H1 (cell line): ENCODE measurements at regions not wholly inside any gene's neighbourhood (a gene's known extent, or its start where the extent isn't known, plus 50 kb on each side); places are given as distances from the start of the nearest gene placed in this dataset.

Source experiments
- CTCF ChIA-PET: fragments of 300-600 bp; sonication (Branson Sonifier 250); formaldehyde crosslinking; loops from one replicate; lab custom pipeline; 2021; ENCODE audit not compliant: partially characterized antibody; lab: Charles Lee
- POLR2A ChIA-PET: fragments of 300-600 bp; sonication (Branson Sonifier 250); formaldehyde crosslinking; loops from one replicate; lab custom pipeline; 2021; ENCODE audit warnings: inconsistent platforms; ENCODE audit not compliant: partially characterized antibody; lab: Charles Lee
- DNase-seq, 2 experiments: peaks; one replicate each; pipeline versions ENCODE4 v3.0.0 to v3.0.0-alpha.2; 2010 to 2022; ENCODE audit warnings: low spot score in 2 of 2, low read depth in 1 of 2, mixed read lengths in 1 of 2
- FAIRE-seq: peaks from 2 replicates; lab custom pipeline; 2011; peaks lifted over from hg19 to GRCh38; lab: Jason Lieb, UNC
- H2AFZ ChIP-seq: 2 replicates; pipeline ENCODE4 v1.8.1; 2012; ENCODE audit warnings: low read length, inconsistent platforms
- H2AK5ac ChIP-seq: 2 replicates; pipeline ENCODE4 v1.6.1; 2013; ENCODE audit warnings: low read depth, low read length
- H2BK120ac ChIP-seq: replicated peaks from 2 replicates; pipeline ENCODE3; 2013; ENCODE audit warnings: low read depth, low read length, inconsistent platforms
- H2BK12ac ChIP-seq: 2 replicates; pipeline ENCODE4 v1.6.1; 2013; ENCODE audit warnings: low read depth, low read length
- H2BK15ac ChIP-seq: 2 replicates; pipeline ENCODE4 v1.6.1; 2013; ENCODE audit warnings: low read length
- H2BK20ac ChIP-seq: 2 replicates; pipeline ENCODE4 v1.6.1; 2013; ENCODE audit warnings: low read length
- H2BK5ac ChIP-seq: 2 replicates; pipeline ENCODE4 v1.6.1; 2013; ENCODE audit warnings: low read depth, low read length
- H3K14ac ChIP-seq: 2 replicates; pipeline ENCODE4 v1.6.1; 2013; ENCODE audit warnings: inconsistent platforms; ENCODE audit not compliant: insufficient read length
- H3K18ac ChIP-seq: 2 replicates; pipeline ENCODE4 v1.6.1; 2013; ENCODE audit warnings: low read length; ENCODE audit errors: extremely low read depth
- H3K23ac ChIP-seq: 2 replicates; pipeline ENCODE4 v1.6.1; 2013; ENCODE audit warnings: inconsistent platforms; ENCODE audit not compliant: insufficient read length
- H3K23me2 ChIP-seq: 2 replicates; pipeline ENCODE4 v1.6.1; 2013; ENCODE audit warnings: low read depth, low read length
- H3K27ac ChIP-seq: 2 replicates; pipeline ENCODE4 v1.6.1; 2011; ENCODE audit warnings: low read depth, low read length, inconsistent platforms
- H3K27me3 ChIP-seq, 4 experiments: replicated peaks in 1 of 4; 1 replicate in 1 of 4; 2 replicates in 3 of 4; pipeline versions ENCODE4 v1.6.1 to v1.8.1; 2011 to 2013; ENCODE audit warnings: low read length in 3 of 4, mild to moderate bottlenecking in 3 of 4, inconsistent platforms in 2 of 4, mixed read lengths in 2 of 4, moderate library complexity in 1 of 4; ENCODE audit not compliant: control insufficient read depth in 3 of 4, insufficient read depth in 3 of 4; ENCODE audit errors: extremely low read depth in 1 of 4
- H3K36me3 ChIP-seq, 4 experiments: 2 replicates each; pipeline versions ENCODE4 v1.6.1 to v1.8.1; 2011 to 2013; ENCODE audit warnings: mild to moderate bottlenecking in 4 of 4, low read length in 3 of 4, moderate library complexity in 2 of 4, control low read depth in 1 of 4, inconsistent platforms in 1 of 4; ENCODE audit not compliant: insufficient read depth in 4 of 4, control insufficient read depth in 2 of 4
- H3K4ac ChIP-seq: replicated peaks from 2 replicates; pipeline ENCODE3; 2013; ENCODE audit warnings: low read length, low read depth, mixed read lengths, inconsistent platforms; ENCODE audit not compliant: insufficient read length
- H3K4me1 ChIP-seq, 4 experiments: replicated peaks in 1 of 4; 1 replicate in 1 of 4; 2 replicates in 3 of 4; pipeline versions ENCODE4 v1.6.1 to v1.8.1; 2011 to 2013; ENCODE audit warnings: low read length in 3 of 4, inconsistent platforms in 2 of 4, mixed read lengths in 1 of 4; ENCODE audit not compliant: insufficient read depth in 4 of 4, control insufficient read depth in 3 of 4
- H3K4me2 ChIP-seq, 2 experiments: 2 replicates each; pipeline versions ENCODE4 v1.6.1 to v1.8.1; 2011 to 2013; ENCODE audit warnings: low read depth in 2 of 2, low read length in 2 of 2, control low read depth in 1 of 2, inconsistent platforms in 1 of 2, mild to moderate bottlenecking in 1 of 2; ENCODE audit not compliant: insufficient read depth in 1 of 2
- H3K4me3 ChIP-seq, 4 experiments: fragments of 200-600, 300-600 bp in 1 of 4; sonication (generic), shearing (Covaris generic), sonication (Bioruptor Twin) in 1 of 4; 2 replicates each; pipeline versions ENCODE4 v1.5.1 to v1.8.1; 2011 to 2016; ENCODE audit warnings: low read length in 4 of 4, low read depth in 3 of 4, control low read depth in 2 of 4, inconsistent platforms in 2 of 4, mild to moderate bottlenecking in 2 of 4, mixed read lengths in 1 of 4, moderate library complexity in 1 of 4; ENCODE audit not compliant: insufficient read depth in 2 of 4; ENCODE audit errors: extremely low read depth in 1 of 4
- H3K56ac ChIP-seq: replicated peaks from 2 replicates; pipeline ENCODE3; 2013; ENCODE audit warnings: low read depth, mild to moderate bottlenecking, mixed read lengths, low read length, inconsistent platforms; ENCODE audit not compliant: insufficient read length
- H3K79me1 ChIP-seq: 2 replicates; pipeline ENCODE4 v1.6.1; 2013; ENCODE audit warnings: low read depth, low read length, control low read depth
- H3K79me2 ChIP-seq, 2 experiments: 2 replicates each; pipeline versions ENCODE4 v1.6.1 to v1.8.1; 2012 to 2013; ENCODE audit warnings: low read length in 2 of 2, mild to moderate bottlenecking in 2 of 2, inconsistent platforms in 1 of 2; ENCODE audit not compliant: insufficient read depth in 2 of 2, control insufficient read depth in 1 of 2
- H3K9ac ChIP-seq, 4 experiments: replicated peaks in 1 of 4; 1 replicate in 1 of 4; 2 replicates in 3 of 4; pipeline versions ENCODE4 v1.6.1 to v1.8.1; 2011 to 2013; ENCODE audit warnings: low read depth in 3 of 4, low read length in 3 of 4, control low read depth in 2 of 4, mild to moderate bottlenecking in 2 of 4, moderate library complexity in 2 of 4, inconsistent platforms in 1 of 4; ENCODE audit errors: extremely low read depth in 1 of 4
- H3K9me3 ChIP-seq, 2 experiments: 2 replicates each; pipeline versions ENCODE4 v1.6.1 to v1.8.1; 2012 to 2013; ENCODE audit warnings: mild to moderate bottlenecking in 2 of 2, moderate library complexity in 2 of 2, control low read depth in 1 of 2, inconsistent platforms in 1 of 2, low read depth in 1 of 2, low read length in 1 of 2, mixed read lengths in 1 of 2; ENCODE audit not compliant: insufficient read depth in 2 of 2
- H4K20me1 ChIP-seq, 2 experiments: replicated peaks in 1 of 2; 2 replicates each; pipeline versions ENCODE3 to v1.8.1; 2011 to 2013; ENCODE audit warnings: inconsistent platforms in 2 of 2, low read length in 2 of 2, mild to moderate bottlenecking in 1 of 2; ENCODE audit not compliant: insufficient read depth in 2 of 2, control insufficient read depth in 1 of 2
- H4K5ac ChIP-seq: 2 replicates; pipeline ENCODE4 v1.6.1; 2013; ENCODE audit warnings: low read length, low read depth, mixed read lengths, inconsistent platforms; ENCODE audit not compliant: insufficient read length
- H4K8ac ChIP-seq: 2 replicates; pipeline ENCODE4 v1.8.0; 2013; ENCODE audit warnings: mild to moderate bottlenecking, moderate library complexity, low read length, inconsistent platforms; ENCODE audit not compliant: insufficient read depth; ENCODE audit errors: extremely low read depth
- H4K91ac ChIP-seq: replicated peaks from 2 replicates; pipeline ENCODE3; 2013; ENCODE audit warnings: low read length, mixed read lengths, inconsistent platforms; ENCODE audit not compliant: insufficient read length
- MAFK ChIP-seq: IDR thresholded peaks from 2 replicates; pipeline ENCODE4 v1.6.1; 2012; ENCODE audit warnings: low read depth, mild to moderate bottlenecking, improper control_type of control experiment, low read length
- SP2 ChIP-seq: IDR thresholded peaks from 2 replicates; pipeline ENCODE4 v1.6.1; 2012; ENCODE audit warnings: mild to moderate bottlenecking, low read length, inconsistent platforms
- WGBS, 2 experiments: shearing (Covaris generic) in 1 of 2; methylation state at CpG; one replicate each; pipeline versions ENCODE4 v1.1.6 to v1.1.7; 2013 to 2015; ENCODE audit warnings: low lambda C conversion rate in 2 of 2, mixed read lengths in 2 of 2, inconsistent platforms in 1 of 2, low coverage in 1 of 2, missing lambda C conversion rate in 1 of 2; ENCODE audit not compliant: insufficient replicate concordance in 2 of 2, insufficient coverage in 1 of 2, insufficient read length in 1 of 2; ENCODE audit errors: extremely low coverage in 1 of 2, missing lambda C conversion rate in 1 of 2; 5-methylcytosine and 5-hydroxymethylcytosine counted together

DNA sequence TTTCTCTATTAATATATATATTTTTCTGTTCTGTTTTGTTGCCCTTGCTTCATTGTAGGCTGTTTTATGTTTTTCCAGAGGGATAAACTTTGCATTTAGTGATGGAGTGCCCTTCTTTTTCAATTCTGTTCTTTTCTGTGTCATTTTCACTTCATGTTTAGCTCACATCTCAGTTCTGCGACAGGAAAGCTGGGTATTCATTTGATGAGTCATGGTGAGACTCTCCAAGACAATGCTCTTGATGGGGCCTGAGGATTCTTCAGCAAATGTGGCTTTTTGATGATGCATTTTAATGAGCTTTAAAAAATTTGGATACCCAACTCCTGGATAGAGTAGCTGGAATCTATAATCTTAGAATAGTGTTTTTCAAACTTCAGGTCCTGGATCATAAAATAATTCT lies 56.5 kb upstream of the SPATA31D4 start:
- no peak for DNase-seq
- Histone ChIP-seq H3K79me1 (no peaks in the 10 kb centered on the region), H2BK20ac (no peak overlapping the region), H2AFZ (0 out of 2 replicates have a peak overlapping the region, but pooled peaks have one; percentile 64), H2BK15ac (no peak overlapping the region), H3K18ac (no peak overlapping the region), H3K14ac (no peak overlapping the region), H3K4me3 (no peak overlapping the region), H4K8ac (no peak overlapping the region), H4K91ac (no peak overlapping the region), H4K5ac (no peak overlapping the region), H3K4me1 (no peaks in the 10 kb centered on the region), H2AK5ac (no peak overlapping the region), H3K23ac (no peak overlapping the region), H3K27me3 (no peaks in the 10 kb centered on the region), H3K56ac (no peak overlapping the region), H3K9ac (no peak overlapping the region), H4K20me1 (peaks cover 0 to 2% of the 10 kb centered on the region in 2 experiments), H3K27ac (no peak overlapping the region), H2BK5ac (no peak overlapping the region), H3K79me2 (no peaks in the 10 kb centered on the region), H2BK12ac (no peak overlapping the region), H3K4ac (no peak overlapping the region), H2BK120ac (no peak overlapping the region), H3K23me2 (no peaks in the 10 kb centered on the region; the same call in 1 of the 2 replicates), H3K9me3 (no peaks in the 10 kb centered on the region), H3K36me3 (no peaks in the 10 kb centered on the region), H3K4me2 (no peak overlapping the region)
- POLR2A ChIA-PET = no interaction called here
- CTCF ChIA-PET = no interaction called here
- WGBS, 2 experiments = 81% methylated on average over 1 of the region's 1 CpG; no CpG with 5 or more reads in 1 of the 2 experiments
- no peak for FAIRE-seq
- TF ChIP-seq MAFK = peak; percentile 52; the same call in 1 of the 2 replicates
- TF ChIP-seq SP2 = no peak
